HG03060 (cell line): ENCODE measurements at regions not wholly inside any gene's neighbourhood (a gene's known extent, or its start where the extent isn't known, plus 50 kb on each side); places are given as distances from the start of the nearest gene placed in this dataset.

Experiments used
- ATAC-seq: cut with Tn5 transposase; IDR thresholded peaks from one replicate; pipeline ENCODE4 v1.9.1; 2021; ENCODE audit warnings: low read depth, moderate number of reproducible peaks; ENCODE audit not compliant: unreplicated experiment

- no peak for ATAC-seq
Observed at GRCh38 chr20:21933526-21933925, 228.1 kb downstream of the PAX1 start.

DNA sequence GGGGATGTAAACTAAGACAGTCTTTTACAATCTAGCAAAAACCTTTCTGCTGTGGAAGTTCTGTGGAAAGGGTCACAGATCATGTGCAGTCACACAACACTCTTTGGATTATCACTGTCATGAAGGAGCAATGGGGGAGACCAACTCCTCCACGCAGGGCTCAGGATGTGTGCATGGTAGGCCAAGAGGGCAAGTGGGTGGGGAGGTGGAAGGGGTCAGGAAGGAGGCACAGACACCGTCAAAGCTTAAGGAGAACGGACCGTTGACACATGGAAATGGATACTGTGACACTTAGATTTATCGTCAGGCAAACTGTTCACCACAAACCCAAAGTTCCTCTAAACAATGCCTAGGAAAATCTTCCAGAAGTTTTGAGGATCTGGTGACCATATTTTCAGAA, 215.8 kb downstream of the PAX1 start:
- no peak for ATAC-seq

DNA sequence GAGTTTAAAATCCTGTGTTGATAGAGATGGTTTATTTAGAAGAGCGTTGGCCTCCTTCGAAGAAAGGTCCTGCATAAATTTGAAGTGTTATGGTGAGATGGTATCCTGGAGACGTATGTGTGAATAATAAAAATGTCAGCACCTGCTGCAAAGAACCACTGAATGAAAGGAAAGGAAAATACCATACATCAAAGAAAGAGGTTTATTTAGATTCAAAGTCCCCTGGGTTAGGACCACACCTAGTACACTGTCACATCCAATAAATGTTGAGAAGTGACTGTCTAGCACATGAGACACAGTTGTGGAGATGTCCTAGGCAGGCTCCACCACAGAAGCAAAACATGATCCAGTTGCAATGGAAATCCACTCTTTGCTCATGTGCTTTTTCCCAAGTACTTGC, 214.7 kb downstream of the PAX1 start:
- ATAC-seq, result no peak

- no peak for ATAC-seq
Observed at GRCh38 chr20:21918398-21918797, 212.9 kb downstream of the PAX1 start.

DNA sequence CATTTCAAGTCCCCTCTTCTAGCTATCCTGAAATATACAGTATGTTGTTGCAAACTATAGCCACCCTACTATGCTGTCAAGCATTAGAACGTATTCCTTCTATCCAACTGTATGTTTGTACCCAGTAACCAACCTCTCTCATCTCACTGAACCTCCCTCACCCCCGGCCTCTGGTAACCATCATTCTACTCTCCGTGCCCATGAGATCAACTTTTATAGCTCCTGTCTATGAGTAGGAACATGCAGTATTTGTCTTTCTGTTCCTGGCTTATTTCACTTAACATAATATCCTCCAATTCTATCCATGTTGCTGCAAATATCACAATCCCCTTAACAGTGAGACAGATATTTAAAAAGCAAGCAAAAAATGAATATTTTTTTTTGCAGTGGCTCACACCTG, 196.9 kb downstream of the PAX1 start:
- ATAC-seq, result no peak

DNA sequence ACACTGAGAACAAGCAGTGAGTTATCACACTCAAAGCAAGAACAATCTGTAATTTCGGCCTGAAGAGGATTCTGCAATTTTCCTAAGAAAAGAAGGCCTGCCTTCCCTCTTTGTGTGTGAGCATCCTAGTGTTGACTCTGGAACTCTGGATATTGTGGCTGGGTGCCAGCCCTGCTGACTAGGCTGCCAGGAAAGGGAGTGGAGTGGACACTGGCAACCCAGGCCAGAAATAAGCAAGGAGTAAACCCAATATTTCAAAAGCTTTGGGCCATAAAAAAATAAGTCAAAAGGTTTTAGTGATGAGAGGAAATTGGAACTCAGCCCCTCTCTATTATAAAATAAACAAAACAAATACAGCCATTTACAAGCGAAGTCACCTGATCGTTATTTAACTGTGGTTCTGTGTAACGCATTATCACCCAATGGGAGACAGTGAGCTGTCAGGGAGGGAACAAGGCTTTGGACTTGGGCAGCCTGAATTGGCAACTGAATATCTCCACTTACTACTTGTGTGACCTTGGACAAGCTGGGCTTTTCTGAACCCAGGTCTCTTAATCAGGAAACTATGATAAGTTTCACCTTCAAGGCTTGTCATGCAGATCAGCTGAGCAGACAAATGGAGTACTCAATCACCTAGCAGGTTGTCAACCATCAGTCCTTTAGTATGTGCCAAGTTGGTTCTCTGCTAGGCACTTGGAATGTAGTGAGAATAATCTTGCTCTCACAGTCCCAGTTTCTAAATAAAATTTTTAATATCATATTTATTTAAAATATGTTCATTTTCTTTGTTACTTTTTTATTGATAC, 196.2 kb downstream of the PAX1 start:
- ATAC-seq, result no peak

DNA sequence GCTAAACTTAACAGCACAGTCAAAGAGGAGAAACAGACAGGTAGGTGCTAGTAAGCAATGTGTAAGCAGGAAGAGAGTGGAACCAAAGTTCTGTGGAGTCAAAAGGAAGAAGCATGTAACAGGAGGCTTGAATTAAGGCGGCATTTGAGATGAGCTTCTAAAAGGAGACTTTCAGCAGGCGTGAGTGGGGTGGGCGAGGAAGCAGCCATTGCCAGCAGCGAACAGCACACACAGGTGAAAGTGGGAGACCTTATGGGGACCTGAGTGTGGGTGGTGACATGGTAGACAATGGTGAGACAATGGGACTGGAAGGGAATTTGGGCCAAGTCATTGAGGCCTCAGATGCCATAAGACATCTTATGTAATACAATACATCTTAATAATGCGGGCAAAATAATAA, 195.0 kb downstream of the PAX1 start:
- no peak for ATAC-seq

GRCh38 chr20:21874921-21875320, 169.5 kb downstream of the PAX1 start:
- ATAC-seq, result no peak

DNA sequence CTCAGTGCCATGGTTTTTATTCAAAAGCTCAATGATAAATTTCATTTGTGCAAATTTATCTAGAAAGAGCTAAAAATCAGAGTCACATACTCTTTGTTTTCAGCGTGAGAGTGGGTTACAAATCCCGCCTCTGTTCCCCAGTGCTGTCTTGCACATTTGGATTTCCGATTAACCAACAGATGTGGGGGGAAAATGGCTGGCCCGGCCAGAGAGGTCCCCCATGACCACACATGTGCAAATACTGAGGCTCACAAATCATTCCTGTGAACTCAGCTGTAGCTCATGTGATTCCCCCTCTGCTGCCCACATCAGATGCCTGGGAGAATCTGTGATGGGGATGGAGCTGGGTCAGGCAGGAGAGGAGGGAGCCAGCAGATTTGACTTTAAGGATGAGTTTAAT, 168.7 kb downstream of the PAX1 start:
- ATAC-seq, result no peak

- no peak for ATAC-seq
Observed at GRCh38 chr20:21873291-21873690, 167.8 kb downstream of the PAX1 start.

GRCh38 chr20:21867811-21868210, 162.3 kb downstream of the PAX1 start:
- no peak for ATAC-seq

- no peak for ATAC-seq
Observed at GRCh38 chr20:21867353-21867752, 161.9 kb downstream of the PAX1 start.

- ATAC-seq, result no peak
Observed at GRCh38 chr20:21862956-21863355, 157.5 kb downstream of the PAX1 start.

DNA sequence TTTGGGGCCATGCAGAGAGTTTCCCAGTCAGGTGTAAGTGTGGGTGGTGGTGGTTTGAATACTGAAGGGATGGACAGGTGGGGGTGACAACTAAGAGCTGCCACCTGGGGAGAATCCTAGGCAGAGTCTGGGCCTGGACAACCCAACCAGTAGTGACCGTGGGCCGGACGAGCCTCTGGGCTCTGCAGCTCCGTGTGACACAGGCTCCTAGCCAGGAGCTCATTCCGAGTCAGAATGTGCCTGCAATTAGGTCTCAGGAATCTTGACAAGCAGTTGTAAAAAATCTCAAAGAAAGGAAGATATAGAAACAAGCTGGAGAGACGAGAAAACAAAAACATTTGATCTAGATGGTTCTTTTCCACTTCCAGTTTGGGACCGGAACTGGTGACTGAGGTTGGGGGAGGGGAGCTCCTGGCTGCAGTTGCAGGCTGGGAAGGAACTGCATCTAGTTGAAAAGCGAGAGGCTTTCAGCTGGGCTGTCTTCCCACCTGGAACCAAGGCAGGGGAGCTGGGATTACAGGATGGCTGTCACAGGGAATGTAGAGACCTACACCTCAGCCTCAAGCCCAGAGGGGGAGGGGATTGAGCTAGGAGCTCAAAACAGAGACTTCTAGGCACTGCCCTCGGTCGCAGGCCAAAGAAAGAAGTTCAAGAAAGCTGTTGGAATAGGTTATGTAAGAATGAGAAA, 156.9 kb downstream of the PAX1 start:
- ATAC-seq, result no peak

GRCh38 chr20:21840991-21841390, 135.5 kb downstream of the PAX1 start:
- no peak for ATAC-seq

- no peak for ATAC-seq
Observed at GRCh38 chr20:21839982-21840381, 134.5 kb downstream of the PAX1 start.

GRCh38 chr20:21836346-21836745, 130.9 kb downstream of the PAX1 start:
- no peak for ATAC-seq

GRCh38 chr20:21835042-21835441, 129.6 kb downstream of the PAX1 start:
- ATAC-seq, result no peak

- ATAC-seq, result no peak
Observed at GRCh38 chr20:21832442-21833385, 127.2 kb downstream of the PAX1 start.

DNA sequence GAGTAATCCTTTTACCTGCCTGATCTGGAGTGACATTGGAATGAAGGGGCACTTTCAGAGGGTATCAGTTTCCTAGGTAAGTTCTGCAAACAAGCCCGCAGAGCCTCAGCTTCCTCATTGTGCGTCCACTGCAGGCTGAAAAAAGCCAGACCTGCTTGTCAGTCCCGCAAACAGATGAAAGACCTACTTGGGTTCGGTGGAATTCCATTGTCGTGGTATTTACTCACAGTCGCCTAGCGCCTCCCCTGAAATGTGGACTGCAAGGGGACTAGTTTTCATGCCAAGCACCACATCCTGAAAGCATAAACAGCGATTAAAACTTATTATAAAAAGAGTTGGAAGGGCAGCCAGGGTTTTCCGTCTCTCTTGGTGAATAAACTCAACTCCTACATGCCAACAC, 121.5 kb downstream of the PAX1 start:
- no peak for ATAC-seq

- no peak for ATAC-seq
Observed at GRCh38 chr20:21821358-21821757, 115.9 kb downstream of the PAX1 start.
